HL-60 (cell line): ENCODE measurements at regions not wholly inside any gene's neighbourhood (a gene's known extent, or its start where the extent isn't known, plus 50 kb on each side); places are given as distances from the start of the nearest gene placed in this dataset.

Experiments used
- DNase-seq, 2 experiments: peaks; one replicate each; pipeline ENCODE4 v3.0.0-alpha.2; 2010 to 2020; ENCODE audit warnings: low read depth in 1 of 2, low spot score in 1 of 2
- H3K27ac ChIP-seq: fragments of 250-450 bp; sonication (Bioruptor Pico); replicated peaks from 2 replicates; pipeline ENCODE4 v1.5.1; 2020; ENCODE audit warnings: mild to moderate bottlenecking, moderate library complexity
- H3K27me3 ChIP-seq: fragments of 250-450 bp; sonication (Bioruptor Pico); 2 replicates; pipeline ENCODE4 v1.5.1; 2021; ENCODE audit warnings: mild to moderate bottlenecking, moderate library complexity; ENCODE audit not compliant: insufficient read depth, poor library complexity, severe bottlenecking
- H3K4me3 ChIP-seq: replicated peaks from 2 replicates; pipeline ENCODE4 v1.5.1; 2011; ENCODE audit warnings: mild to moderate bottlenecking, control low read depth, low read length; ENCODE audit not compliant: insufficient read depth
- CTCF ChIP-seq: IDR thresholded peaks from one replicate; pipeline ENCODE4 v1.5.1; 2011; ENCODE audit warnings: low read length, control low read depth, inconsistent platforms; ENCODE audit not compliant: insufficient read depth
- GABPA ChIP-seq: IDR thresholded peaks from 2 replicates; pipeline ENCODE4 v1.6.1; 2012; ENCODE audit warnings: low read depth
- POLR2AphosphoS5 ChIP-seq: IDR thresholded peaks from 2 replicates; pipeline ENCODE4 v1.6.1; 2012; ENCODE audit warnings: low read depth
- REST ChIP-seq: IDR thresholded peaks from 2 replicates; pipeline ENCODE4 v1.6.1; 2012; ENCODE audit warnings: low read depth; ENCODE audit not compliant: insufficient replicate concordance
- SPI1 ChIP-seq: IDR thresholded peaks from 2 replicates; pipeline ENCODE4 v1.6.1; 2012; ENCODE audit warnings: low read depth, mild to moderate bottlenecking, borderline replicate concordance

- no peak overlapping the region for H3K27ac ChIP-seq
- DNase-seq: no peak
- peaks cover 2% of the 10 kb centered on the region for H3K27me3 ChIP-seq
- H3K4me3 ChIP-seq: no peak overlapping the region
- TF ChIP-seq GABPA (no peak), REST (no peak), POLR2AphosphoS5 (no peak), SPI1 (no peak), CTCF (no peak)
These were observed 439.2 kb downstream of the TNS1 start for GRCh38 chr2:217563565-217563964.

- DNase-seq: no peak
- no peak for TF ChIP-seq GABPA
- no peak for TF ChIP-seq SPI1
- TF ChIP-seq REST: no peak
- TF ChIP-seq POLR2AphosphoS5: no peak
- no peak for TF ChIP-seq CTCF
- no peak overlapping the region for H3K27ac ChIP-seq
- no peak overlapping the region for H3K4me3 ChIP-seq
- H3K27me3 ChIP-seq: peaks cover 2% of the 10 kb centered on the region
These were observed 439.8 kb downstream of the TNS1 start for GRCh38 chr2:217562871-217563480.

- no peak for TF ChIP-seq GABPA
- TF ChIP-seq REST: no peak
- no peak for TF ChIP-seq CTCF
- no peak for TF ChIP-seq POLR2AphosphoS5
- TF ChIP-seq SPI1: no peak
- Histone ChIP-seq H3K27me3 (peaks cover 4% of the 10 kb centered on the region), H3K27ac (no peak overlapping the region), H3K4me3 (no peak overlapping the region)
- DNase-seq: no peak
These were observed 443.7 kb downstream of the TNS1 start for GRCh38 chr2:217559084-217559483.
